NCI-H345 (cell line): ENCODE measurements at regions not wholly inside any gene's neighbourhood (a gene's known extent, or its start where the extent isn't known, plus 50 kb on each side); places are given as distances from the start of the nearest gene placed in this dataset.
A peak's percentile ranks its signal among the peaks of the same experiment; 100 is the strongest.

ENCODE experiments used
- DNase-seq: peaks from one replicate; lab custom pipeline; 2025; lab: John Stamatoyannopoulos, UW

DNA sequence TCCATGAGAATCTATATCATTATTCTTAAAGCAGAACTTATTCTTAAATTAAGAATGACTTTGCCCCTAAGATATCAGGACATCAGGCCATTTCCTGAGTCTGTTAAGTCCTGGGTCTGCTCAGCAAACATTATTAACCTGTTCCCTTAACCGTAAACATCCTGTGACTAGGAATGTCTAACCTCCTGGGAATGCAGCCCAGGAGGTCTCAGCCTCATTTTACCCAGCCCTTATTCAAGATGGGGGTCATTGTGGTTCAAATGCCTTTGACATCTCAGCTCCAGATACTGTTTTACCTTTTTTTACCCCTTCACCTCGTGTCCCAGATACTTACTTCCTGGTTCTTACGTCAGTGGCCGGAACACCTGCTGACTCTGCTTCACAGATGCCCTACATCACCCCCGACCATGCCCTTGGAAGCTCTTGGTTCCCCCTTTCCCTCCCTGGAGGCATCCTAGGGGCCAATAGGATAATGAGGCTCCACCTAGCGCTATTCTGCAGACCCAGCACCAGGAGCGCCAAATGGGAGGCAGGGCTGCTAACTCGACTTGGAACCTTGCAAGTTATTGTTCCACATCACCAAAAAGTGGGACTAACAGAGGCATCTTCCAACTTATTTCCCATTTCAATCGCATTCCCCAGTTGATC lies 182.5 kb downstream of the MED10 start:
- no peak for DNase-seq

DNA sequence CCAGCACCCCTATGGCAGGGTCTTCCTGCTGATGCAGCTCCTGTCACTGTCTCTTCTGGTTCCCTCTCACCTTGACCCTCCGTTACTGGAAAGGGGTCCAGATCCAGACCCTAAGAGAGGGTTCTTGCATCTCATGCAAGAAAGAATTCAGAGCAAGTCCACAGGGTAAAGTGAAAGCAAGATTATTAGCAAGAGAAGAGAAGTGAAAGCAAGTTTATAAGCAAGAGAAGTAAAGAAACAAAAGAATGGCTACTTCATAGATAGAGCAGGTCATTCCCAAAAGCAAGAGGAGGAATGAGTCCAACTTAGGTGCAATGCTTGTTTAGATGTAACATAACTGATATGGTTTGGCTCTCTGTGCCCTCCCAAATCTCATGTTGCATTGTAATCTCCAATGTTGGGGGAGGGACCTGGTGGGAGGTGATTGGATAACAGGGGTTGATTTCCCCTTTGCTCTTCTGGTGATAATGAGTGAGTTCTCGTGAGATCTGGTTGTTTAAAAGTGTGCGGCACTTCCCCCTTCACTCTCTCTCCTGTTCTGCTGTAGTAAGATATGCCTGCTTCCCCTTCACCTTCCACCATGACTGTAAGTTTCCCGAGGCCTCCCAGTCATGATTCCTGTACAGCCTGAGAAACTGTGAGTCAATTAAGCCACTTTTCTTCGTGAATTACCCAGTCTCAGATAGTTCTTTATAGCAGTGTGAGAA lies 183.3 kb downstream of the MED10 start:
- no peak for DNase-seq

DNA sequence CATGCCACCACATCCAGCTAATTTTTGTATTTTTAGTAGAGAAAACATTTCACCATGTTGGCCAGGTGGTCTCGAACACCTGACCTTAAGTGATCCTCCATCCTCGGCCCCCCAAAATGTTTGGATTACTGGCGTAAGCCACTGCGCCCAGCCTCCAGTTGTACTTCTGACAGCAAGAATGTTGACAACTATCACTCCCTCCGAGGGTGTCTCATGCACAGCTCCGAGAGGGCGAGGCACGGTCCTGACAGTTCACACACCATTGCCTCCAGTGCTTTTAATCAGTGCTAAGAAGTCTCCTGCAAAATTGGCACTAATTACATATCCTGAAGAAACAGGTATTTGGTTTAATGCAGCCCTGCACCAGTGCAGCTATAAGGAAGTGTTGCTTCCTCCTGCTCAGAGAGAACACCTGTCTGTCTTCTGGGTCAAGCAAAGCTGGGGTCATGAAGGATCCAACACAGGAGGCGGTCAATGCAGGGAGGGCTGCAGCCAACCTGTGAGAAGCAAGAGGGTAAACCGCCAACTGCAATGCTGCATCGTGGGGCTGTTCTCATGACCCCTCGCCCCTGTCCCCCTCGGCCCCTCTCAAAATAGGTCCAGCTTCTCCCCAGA lies 184.0 kb downstream of the MED10 start:
- DNase-seq: no peak

DNA sequence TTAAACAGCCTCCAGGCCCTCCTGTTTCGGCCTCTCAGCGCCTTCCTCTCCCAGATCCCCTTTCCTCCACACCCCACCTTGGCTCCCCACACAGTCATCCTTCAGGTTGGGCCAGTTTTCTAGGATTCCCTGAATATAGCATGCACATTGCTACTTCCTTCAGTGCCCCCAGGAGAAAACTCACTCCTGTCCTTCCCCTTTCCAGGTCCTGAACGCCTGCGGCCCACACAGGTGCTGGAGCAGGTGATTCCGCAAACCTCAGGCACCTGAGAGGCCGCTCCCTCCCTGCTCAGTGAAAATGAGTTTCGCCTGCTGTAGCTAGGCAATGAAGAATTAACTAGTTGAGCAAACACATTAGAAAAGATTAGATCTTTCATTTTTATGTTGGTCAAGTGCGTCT lies 185.0 kb downstream of the MED10 start:
- peak; percentile 29 for DNase-seq

DNA sequence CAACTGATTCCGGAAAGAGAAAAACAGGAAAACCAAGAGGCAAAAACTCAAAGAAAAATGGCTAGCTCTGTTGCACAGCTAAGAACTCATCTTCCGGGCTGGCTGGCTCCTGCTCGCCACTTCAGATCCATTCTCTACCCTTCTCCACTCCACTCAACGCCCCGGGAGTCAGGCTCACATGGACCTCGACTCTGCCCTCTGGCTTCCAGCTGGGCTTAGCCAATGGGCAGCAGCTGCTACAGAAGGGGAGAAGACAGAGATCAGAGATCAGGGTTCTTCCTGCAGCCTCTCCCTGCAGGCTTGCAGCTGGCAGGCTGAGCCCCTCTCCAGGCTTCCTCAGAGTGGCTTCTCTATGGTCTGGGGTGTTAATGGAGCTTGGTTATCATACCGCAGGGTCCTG lies 187.5 kb downstream of the MED10 start:
- DNase-seq: peak; percentile 24

DNA sequence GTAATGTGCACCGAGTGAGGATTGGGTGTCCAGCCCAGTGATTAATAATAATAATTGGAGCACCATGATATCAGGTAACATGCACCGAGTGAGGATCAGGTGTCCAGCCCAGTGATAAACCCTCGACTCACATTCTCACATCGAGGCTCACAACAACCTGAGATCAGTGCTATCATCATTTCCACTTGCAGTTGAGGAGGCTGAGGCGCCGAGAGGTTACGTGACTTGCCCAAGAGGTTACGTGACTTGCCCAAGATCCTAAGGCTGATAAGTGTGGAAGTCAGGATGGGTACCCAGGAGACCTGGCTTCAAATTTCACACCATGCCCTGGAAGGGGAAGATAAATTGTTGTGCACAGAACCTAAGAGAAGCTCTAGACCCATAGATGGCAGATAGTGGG lies 189.4 kb downstream of the MED10 start:
- DNase-seq: no peak

DNA sequence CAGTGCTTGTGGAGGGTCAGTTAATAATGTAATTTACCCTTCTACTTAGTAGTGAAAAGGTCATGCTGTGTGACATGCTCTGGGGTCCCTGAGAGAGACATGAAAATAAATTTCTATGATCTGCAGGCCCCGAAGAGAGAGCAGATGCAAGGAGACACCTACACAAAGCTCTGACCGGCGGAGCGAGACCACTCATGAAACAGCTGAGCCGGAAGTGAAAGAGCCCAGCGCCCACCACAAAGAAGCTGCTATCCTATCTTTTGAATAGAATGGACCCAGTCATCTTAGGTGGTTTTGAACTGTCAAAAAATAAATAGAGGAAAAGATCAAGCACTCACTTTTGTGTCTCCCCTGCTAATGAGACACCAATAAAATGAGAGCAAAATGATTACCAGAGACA lies 190.0 kb downstream of the MED10 start:
- peak; percentile 30 for DNase-seq

DNA sequence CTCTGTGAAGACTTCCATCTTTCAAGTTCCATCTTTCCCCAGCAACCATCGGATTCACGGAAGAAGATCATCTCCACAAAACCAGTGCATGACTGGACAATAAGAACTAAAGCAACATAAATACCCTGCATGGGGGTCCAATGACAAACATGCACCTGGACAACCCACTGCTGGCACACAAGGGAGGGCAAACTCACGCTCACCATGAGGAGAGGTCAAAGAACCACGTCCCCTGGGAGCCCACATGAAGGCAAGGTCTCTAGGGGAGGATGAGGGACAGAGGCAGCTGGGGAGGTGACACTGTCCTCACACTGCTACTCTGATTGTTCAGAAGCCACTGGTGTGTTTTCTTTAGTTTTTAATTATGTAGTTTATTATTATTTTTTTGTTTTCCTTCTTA lies 190.8 kb downstream of the MED10 start:
- no peak for DNase-seq

DNA sequence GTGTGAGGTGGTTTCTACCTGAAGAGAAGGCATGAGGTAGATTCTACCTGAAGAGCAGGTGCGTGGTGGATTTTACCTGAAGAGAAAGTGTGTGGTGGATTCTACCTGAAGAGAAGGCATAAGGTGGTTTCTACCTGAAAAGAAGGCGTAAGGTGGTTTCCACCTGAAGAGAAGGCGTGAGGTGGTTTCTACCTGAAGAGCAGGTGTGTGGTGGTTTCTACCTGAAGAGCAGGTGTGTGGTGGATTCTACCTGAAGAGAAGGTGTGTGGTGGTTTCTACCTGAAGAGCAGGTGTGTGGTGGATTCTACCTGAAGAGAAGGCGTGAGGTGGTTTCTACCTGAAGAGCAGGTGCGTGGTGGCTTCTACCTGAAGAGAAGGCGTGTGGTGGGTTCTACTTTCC lies 192.8 kb downstream of the MED10 start:
- DNase-seq: no peak

DNA sequence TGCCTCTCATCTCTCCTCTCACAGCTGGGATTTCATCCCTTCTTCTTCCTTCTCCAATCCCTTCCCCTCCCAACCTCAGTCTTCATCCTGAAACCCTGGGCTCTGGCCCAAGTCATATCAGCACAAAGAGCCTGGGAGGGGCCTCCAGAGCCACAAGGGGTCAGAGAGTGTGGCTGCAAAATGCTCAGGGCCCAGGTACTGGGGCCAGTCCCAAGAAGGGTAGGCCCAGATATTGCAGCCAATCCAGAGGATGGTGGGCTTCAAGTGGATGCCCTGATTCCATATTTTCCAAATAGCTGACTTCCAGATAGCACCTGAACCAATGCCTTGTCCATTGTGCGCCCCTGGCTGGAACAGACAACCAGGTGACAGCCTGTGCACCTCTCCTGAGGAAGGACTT lies 193.9 kb downstream of the MED10 start:
- no peak for DNase-seq

DNA sequence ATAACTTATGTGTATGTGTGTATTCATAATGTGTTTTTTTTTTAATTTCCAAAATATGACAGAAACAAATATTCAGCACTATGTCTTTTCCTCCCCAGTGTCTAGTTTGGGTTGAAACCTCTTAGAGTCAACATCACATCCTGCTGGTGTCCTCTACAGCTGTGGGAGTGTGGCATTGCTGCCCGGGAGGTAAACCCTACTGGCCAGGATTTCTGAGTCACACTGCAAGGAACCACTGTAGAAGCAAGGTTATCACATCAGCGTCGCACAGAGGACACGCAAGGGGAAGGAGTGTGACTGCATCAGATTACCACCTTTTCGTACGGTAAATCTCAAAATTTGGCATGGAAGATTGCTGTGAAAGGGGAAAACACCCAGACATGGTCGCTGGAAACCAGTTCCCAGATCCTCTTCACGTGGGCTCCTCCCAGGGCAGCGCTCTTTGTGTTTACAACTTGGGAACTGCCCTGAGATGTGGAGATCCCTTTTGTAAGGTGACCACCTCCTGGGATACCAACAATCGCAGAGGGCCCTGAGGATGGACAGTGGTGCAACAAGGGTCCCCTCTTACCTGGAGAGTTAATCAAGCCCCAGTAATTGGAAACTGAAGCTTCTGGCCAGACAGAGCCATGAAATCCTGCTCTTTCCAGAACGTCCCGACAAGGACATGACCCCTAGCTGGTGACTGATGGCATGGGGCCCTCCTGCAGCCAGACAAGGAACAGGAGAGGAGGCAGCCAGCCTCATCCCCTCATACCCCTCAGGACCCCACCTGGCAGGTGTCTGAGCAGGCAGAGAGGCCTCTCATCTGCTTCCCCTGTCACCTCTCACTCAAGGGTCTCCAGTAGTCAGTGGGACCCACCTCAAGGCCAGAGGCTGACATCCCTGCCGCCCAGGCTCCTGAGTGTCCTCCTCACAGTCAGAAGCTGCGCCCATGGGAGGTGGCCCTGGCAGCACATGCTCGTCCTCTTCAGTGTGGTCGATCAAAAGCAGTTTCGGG lies 194.7 kb downstream of the MED10 start:
- DNase-seq: no peak

DNA sequence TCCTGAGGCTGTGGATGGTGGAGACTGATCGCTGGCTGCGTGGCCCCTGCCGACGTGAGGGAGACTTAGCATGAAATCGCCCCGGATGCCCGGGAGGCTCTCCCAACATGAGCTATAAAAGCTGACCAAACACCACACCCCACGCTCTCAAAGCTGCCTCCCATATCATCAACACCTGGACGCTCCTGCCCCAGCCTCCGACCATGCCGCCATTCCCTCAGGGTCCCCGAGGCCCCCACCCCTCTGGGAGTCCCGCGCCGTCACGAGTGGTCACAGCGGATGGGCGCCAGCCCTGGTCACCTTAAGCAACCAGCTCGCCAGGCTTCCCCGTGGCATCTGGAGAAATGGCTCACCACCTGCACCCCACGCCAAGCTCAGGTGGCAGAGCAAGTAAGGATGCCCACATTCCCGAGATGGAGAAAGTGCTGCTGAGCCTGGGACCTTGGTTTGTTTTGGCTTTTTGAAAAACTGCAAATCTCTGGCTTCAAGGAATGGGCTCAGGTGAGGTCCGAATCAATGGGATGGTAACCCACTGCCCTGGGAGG lies 196.0 kb downstream of the MED10 start:
- DNase-seq: no peak

DNA sequence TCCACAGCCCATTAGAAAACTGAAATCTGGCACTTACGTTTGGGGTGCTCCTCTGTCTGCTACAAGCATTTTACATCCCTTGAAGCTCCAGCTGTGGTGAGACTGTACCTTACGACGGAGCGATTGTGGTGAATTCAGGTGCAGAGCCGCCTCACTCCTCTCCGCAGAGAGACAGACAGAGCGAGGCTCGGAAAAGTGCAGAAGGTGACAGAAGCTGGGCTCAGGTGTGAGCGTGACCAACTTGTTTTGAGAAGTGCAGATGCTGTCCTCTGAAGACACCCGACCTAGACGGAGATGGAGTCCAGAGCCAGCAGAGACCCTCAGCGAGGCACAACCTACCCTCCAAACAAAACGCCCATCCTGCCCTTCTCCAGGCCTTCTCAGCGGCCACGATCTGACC lies 196.5 kb downstream of the MED10 start:
- no peak for DNase-seq

DNA sequence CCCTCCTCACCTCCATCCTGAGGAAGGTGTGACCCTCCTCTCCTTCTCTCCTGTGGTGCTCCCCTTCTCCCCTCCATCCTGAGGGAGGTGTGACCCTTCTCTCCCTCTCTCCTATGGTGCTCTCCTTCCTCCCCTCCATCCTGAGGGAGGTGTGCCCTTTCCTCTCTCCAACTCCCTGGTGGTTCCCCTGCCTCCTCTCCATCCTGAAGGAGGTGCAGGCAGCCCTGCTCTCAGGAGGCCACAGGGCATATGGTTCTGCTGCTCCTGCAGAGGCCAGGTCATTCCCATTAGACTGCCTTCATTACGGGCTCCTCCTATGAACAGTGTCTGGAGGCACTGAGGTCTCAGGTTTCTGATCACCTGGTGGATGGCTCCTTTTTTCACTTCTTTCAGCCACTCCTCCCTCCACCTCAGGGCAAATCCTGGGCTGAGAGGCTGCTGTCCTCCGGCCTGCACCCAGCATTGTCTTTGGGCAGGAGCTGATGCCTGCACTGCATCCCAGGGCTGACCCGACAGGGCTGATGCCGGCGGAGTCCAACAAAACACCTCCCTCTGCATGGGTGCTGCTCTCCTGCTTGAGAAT lies 197.1 kb downstream of the MED10 start:
- peak; percentile 12 for DNase-seq

DNA sequence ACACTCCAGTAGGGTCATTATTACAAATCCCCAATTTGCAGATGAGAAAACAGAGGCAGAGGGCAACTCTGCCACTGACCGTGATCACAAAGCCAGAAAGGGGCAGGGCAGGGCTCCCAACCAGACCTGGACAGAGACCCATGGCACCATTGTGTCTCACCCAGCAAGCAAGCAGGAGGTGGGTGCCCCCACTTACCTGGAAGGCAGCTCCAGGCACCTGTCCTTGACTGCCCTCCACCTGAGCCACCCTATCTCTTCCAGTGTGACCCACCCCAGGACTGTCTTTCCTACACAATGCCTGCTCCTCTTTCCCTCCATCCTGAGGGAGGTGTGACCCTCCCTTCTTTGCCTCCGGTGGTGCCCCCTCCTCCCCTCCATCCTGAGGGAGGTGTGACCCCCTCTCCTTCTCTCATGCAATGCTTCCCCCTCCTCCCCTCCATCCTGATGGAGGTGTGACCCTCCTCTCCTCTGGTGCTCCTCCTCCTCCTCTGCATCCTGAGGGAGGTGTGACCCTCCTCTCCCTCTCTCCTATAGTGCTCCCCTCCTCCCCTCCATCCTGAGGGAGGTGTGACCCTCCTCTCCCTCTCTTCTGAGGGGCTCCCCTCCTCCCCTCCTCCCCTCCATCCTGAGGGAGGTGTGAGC lies 198.0 kb downstream of the MED10 start:
- DNase-seq: no peak

DNA sequence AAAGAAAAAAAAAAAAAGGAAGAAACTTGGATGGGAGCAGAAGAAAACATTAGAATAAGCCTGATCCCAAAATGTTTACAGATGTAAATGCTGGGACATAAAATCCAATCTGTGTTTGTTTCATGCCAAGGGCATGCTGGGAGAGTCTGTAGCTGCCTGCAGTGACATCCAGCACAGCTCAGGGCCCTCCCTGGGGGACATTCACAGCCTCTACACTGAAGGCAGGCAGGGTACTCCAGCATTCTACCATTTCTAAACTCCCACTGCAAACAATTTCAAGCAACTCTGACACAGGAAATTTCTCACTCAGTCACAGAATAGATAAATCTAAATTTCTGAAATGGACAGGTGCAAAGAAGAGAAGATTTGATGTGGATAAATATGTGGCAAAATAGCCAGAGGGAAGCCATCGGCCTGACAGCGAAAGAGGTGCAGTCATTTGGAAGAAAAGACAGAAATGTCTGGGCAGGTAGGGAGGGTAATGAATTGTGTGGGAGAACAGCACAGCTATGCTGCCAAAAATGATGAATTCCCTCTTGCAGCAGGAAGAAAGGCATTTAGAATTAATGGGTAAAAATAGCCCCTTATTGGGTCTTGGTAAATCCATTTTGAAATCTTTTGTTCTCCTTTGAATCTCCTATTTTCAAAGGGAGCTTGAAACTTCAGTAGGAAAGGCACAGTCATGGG lies 199.4 kb downstream of the MED10 start:
- no peak for DNase-seq

DNA sequence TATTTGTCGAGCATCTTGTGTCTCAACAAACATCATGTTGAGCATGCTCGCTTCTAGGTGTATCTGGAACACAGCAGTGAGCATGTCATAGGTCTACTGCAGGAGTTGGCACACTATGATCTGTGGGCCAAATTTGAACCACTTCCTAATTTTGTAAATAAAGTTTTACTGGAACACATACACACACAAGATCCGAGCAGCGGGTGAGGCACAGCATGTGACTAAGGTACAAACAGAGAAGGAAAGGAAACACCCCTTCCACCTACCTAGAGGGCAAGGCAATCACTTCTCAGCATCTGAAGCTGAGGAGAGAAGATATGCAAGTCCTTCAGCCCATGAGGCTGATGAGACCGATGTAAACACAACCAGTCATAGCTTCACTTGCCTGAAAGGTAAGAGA lies 200.4 kb downstream of the MED10 start:
- no peak for DNase-seq

DNA sequence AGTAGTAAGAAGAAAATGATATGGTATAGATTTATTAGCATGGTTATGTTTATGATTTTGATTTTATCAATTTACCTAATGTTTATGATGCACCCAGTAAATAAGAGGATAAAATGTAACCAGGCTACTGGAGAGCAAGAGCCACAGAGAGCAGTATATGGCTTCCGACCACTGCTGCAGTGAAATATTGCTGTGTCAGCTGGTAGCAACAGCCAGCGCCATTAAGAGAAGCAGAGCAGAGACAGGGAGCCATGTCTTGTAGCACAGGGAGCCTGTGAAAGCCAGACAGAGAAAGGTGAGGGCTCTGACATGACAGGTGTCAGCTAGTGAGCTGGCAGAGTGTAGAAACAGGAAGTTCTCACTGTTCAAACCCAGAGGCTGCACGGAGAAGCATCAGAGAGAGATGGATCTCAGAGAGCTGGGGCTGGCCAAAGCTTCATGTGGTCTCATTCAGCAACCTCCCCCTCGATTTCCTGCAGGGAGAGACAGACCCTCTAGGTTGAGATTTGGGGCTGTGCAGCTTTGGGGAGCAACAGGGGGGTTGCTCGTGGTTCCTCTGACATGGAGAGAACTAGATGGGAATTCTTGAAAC lies 202.1 kb downstream of the MED10 start:
- DNase-seq: peak; percentile 42

DNA sequence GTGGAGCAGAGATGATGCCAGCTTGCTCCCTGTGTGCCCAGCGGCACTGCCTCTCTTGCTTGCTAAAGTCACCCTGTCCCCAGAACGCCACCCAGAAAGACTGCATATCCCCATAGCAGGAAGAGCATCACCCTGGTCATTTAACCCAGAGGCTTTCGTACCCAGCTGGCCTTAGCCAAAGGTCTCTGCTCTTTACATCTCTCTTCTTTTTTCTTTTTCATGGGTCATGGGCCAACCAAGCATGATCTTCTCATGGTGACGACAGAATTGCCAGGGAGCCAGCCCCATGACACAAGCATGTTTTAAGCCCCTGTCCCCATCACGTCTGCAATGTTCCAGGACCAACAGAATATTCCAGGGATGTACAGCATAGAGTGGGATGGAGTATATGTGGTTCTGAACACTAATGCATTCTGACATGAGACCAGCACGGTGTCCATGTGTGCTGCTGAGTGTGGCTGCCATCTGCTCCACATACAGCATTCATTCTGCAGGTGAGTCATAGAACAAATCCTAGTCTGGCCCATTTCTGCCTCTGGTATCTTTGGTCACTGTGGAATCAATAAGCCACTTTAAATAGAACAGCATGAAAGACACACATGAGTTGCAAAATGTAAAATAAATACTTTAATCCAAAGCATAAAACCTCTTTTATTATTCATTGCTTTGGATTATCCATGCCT lies 203.0 kb downstream of the MED10 start:
- peak; percentile 13 for DNase-seq

DNA sequence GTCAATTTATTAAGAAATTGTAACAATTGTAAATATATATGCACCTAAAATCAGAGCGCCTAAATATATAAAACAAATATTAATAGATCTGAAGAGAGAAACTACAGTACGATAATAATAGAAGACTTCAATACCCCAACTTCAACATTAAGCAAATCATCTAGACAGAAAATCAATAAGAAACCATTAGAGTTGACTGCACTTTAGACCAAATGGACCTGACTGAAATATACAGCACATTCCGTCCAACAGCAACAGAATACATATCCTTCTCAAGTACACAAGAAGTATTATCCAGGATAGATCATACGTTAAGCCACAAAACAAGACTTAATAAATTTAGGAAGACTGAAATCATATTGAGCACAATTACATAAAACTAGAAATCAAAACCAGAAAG lies 208.7 kb downstream of the MED10 start:
- DNase-seq: no peak
